ENCODE measurements at regions not wholly inside any gene's neighbourhood (a gene's known extent, or its start where the extent isn't known, plus 50 kb on each side); places are given as distances from the start of the nearest gene placed in this dataset.

DNA sequence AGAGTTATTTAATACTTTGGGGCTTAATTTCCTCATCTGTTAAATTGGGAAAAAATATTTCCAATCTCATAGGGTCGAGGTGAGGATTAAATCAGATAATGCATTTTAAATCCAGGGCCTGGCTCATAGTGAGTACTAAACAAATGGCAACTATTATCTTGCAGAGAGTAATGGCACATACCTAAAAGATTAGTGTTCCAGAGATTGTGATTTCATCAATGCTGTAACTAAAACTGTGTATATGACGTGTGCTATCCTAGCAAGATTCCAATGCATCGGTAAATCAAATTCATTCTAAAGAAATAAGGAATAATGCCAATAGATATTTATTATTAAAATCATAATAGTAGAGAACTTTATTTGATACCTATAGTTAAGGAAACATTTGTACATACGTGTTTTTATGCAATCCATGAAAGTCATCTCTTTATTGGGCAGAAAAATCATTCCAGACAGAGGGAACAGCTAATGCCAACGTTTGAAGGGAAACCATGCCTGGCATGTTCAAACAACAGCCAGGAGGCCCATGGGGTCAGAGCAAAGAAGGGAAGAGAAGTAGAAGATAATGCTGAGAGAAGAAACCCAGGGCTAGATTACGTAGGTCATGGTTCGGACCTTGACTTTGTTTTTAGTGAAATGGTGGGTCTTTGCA, 174.8 kb upstream of the AGR3 start:
- no peak overlapping the region for H2AFZ ChIP-seq (ENCODE audit: low read depth, low read length, severe bottlenecking)
- no peak overlapping the region for H3K4me2 ChIP-seq (ENCODE audit: low read depth, low read length, poor library complexity, severe bottlenecking)
- no peaks in the 10 kb centered on the region for H3K9me2 ChIP-seq (replicated peaks; ENCODE audit: insufficient read depth, low read length)

DNA sequence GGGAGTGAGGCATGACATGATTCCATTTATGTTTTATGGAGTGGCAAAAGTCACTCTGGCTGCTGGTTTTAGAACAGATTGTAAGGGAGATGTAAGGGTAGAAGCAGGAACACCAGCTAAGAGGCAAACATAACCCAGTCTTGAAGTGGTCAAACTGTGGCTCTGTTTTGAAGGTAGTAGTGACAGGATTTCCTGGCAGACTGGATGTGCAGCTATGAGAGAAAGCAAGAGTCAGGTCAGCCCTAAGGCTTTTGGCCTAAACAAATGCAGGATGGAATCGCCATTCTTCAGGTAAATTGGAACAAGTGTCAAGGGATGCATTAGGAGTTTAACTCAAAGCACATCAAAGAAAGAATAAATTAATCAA, 175.3 kb upstream of the AGR3 start:
- no peaks in the 10 kb centered on the region for H3K79me2 ChIP-seq (ENCODE audit: insufficient read depth, low read length)
- no peak overlapping the region for H3K4me3 ChIP-seq (ENCODE audit: insufficient read depth, low read length, poor library complexity, severe bottlenecking)
- H4K20me1 ChIP-seq (ENCODE audit: low read depth, low read length) = no peaks in the 10 kb centered on the region
- no peak overlapping the region for H3K9ac ChIP-seq (ENCODE audit: low read length)
- TF ChIP-seq, protein P1, sequence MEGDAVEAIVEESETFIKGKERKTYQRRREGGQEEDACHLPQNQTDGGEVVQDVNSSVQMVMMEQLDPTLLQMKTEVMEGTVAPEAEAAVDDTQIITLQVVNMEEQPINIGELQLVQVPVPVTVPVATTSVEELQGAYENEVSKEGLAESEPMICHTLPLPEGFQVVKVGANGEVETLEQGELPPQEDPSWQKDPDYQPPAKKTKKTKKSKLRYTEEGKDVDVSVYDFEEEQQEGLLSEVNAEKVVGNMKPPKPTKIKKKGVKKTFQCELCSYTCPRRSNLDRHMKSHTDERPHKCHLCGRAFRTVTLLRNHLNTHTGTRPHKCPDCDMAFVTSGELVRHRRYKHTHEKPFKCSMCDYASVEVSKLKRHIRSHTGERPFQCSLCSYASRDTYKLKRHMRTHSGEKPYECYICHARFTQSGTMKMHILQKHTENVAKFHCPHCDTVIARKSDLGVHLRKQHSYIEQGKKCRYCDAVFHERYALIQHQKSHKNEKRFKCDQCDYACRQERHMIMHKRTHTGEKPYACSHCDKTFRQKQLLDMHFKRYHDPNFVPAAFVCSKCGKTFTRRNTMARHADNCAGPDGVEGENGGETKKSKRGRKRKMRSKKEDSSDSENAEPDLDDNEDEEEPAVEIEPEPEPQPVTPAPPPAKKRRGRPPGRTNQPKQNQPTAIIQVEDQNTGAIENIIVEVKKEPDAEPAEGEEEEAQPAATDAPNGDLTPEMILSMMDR (IDR thresholded peaks at IDR 0.05; ENCODE audit: insufficient read depth, low read length, poor library complexity, severe bottlenecking) = no peak
- TF ChIP-seq EZH2phosphoT487 (conservative IDR thresholded peaks at IDR 0.05; ENCODE audit: low read length) = no peak
- H2AFZ ChIP-seq (ENCODE audit: low read depth, low read length, severe bottlenecking) = no peak overlapping the region
- H3K9me2 ChIP-seq (replicated peaks; ENCODE audit: insufficient read depth, low read length) = no peaks in the 10 kb centered on the region
- H3K36me3 ChIP-seq (ENCODE audit: low read length) = no peaks in the 10 kb centered on the region
- no peaks in the 10 kb centered on the region for H3F3A ChIP-seq (ENCODE audit: insufficient read depth)
- no peak overlapping the region for H3K27ac ChIP-seq (ENCODE audit: low read depth, low read length)
- H3K9me3 ChIP-seq (ENCODE audit: insufficient read depth, low read length) = no peaks in the 10 kb centered on the region
- no peaks in the 10 kb centered on the region for H3K27me3 ChIP-seq (ENCODE audit: low read length)
- H3K4me2 ChIP-seq (ENCODE audit: low read depth, low read length, poor library complexity, severe bottlenecking) = no peak overlapping the region

More for the DNA sequence above, 174.8 kb upstream of the AGR3 start:
- Histone ChIP-seq H3K36me3 (ENCODE audit: low read length) (no peaks in the 10 kb centered on the region), H3F3A (ENCODE audit: insufficient read depth) (no peaks in the 10 kb centered on the region), H3K9me3 (ENCODE audit: insufficient read depth, low read length) (no peaks in the 10 kb centered on the region), H3K9ac (ENCODE audit: low read length) (no peak overlapping the region), H3K4me3 (ENCODE audit: insufficient read depth, low read length, poor library complexity, severe bottlenecking) (no peak overlapping the region), H3K79me2 (ENCODE audit: insufficient read depth, low read length) (no peaks in the 10 kb centered on the region), H3K27me3 (ENCODE audit: low read length) (no peaks in the 10 kb centered on the region), H3K27ac (ENCODE audit: low read depth, low read length) (no peak overlapping the region), H4K20me1 (ENCODE audit: low read depth, low read length) (no peaks in the 10 kb centered on the region)
- TF ChIP-seq, protein P1 (IDR thresholded peaks at IDR 0.05; ENCODE audit: insufficient read depth, low read length, poor library complexity, severe bottlenecking) = no peak
- no peak for TF ChIP-seq EZH2phosphoT487 (conservative IDR thresholded peaks at IDR 0.05; ENCODE audit: low read length)

DNA sequence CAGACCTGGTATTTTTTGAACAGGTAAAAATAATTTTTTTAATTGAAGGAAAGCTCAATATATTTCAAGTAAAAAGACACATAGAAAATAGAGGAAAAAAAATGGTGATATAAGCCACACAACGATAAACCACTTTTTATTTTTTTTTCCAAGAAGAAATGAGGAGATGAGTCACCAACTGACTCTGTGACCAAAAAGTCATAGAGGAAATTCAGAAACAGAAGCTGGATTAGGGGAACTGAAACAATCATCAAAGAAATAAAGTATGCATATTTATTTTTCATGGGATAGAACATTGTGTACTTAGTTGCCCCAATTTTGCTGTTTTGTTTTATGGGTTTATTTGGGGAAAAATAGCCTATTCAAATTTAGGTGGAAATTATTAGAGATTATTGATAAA, 176.8 kb upstream of the AGR3 start:
- no peaks in the 10 kb centered on the region for H3K27me3 ChIP-seq (ENCODE audit: low read length)
- TF ChIP-seq, protein P1 (IDR thresholded peaks at IDR 0.05; ENCODE audit: insufficient read depth, low read length, poor library complexity, severe bottlenecking) = no peak
- no peak for TF ChIP-seq EZH2phosphoT487 (conservative IDR thresholded peaks at IDR 0.05; ENCODE audit: low read length)
- H3F3A ChIP-seq (ENCODE audit: insufficient read depth) = no peaks in the 10 kb centered on the region
- no peaks in the 10 kb centered on the region for H3K79me2 ChIP-seq (ENCODE audit: insufficient read depth, low read length)
- no peak overlapping the region for H3K4me2 ChIP-seq (ENCODE audit: low read depth, low read length, poor library complexity, severe bottlenecking)
- no peak overlapping the region for H3K4me3 ChIP-seq (ENCODE audit: insufficient read depth, low read length, poor library complexity, severe bottlenecking)
- no peak overlapping the region for H3K9ac ChIP-seq (ENCODE audit: low read length)
- no peak overlapping the region for H3K27ac ChIP-seq (ENCODE audit: low read depth, low read length)
- H3K9me3 ChIP-seq (ENCODE audit: insufficient read depth, low read length) = no peaks in the 10 kb centered on the region
- no peaks in the 10 kb centered on the region for H3K9me2 ChIP-seq (replicated peaks; ENCODE audit: insufficient read depth, low read length)
- no peaks in the 10 kb centered on the region for H4K20me1 ChIP-seq (ENCODE audit: low read depth, low read length)
- no peaks in the 10 kb centered on the region for H3K36me3 ChIP-seq (ENCODE audit: low read length)
- H2AFZ ChIP-seq (ENCODE audit: low read depth, low read length, severe bottlenecking) = no peak overlapping the region
